Ectodermal cell (in vitro differentiated cells): ENCODE measurements at regions not wholly inside any gene's neighbourhood (a gene's known extent, or its start where the extent isn't known, plus 50 kb on each side); places are given as distances from the start of the nearest gene placed in this dataset.
"Not testable (repeated sequence)": the region's sequence is repeated elsewhere in the genome, so short reads cannot be mapped to it uniquely, and the experiment has no call there.

Source experiments
- H3K27ac ChIP-seq: 2 replicates; pipeline ENCODE4 v1.7.0; 2013; ENCODE audit warnings: mild to moderate bottlenecking, low read depth, low read length; ENCODE audit not compliant: insufficient read depth, poor library complexity, severe bottlenecking
- H3K27me3 ChIP-seq: 2 replicates; pipeline ENCODE4 v1.7.0; 2013; ENCODE audit warnings: mild to moderate bottlenecking, low read length; ENCODE audit not compliant: insufficient read depth, control insufficient read depth, poor library complexity, severe bottlenecking
- H3K36me3 ChIP-seq: one replicate; pipeline ENCODE4 v1.7.0; 2013; ENCODE audit warnings: low read length; ENCODE audit not compliant: control insufficient read depth, insufficient read depth
- H3K4me1 ChIP-seq: one replicate; pipeline ENCODE4 v1.7.0; 2013; ENCODE audit warnings: low read length; ENCODE audit not compliant: control insufficient read depth, insufficient read depth
- H3K4me3 ChIP-seq: 2 replicates; pipeline ENCODE4 v1.7.0; 2013; ENCODE audit warnings: low read depth, low read length, control low read depth; ENCODE audit not compliant: insufficient read depth
- H3K9me3 ChIP-seq: 2 replicates; pipeline ENCODE4 v1.7.0; 2013; ENCODE audit warnings: mild to moderate bottlenecking, low read length, moderate library complexity; ENCODE audit not compliant: control insufficient read depth
- WGBS, 2 experiments: methylation state at CpG; one replicate each; pipeline ENCODE4 v1.1.7; 2013; ENCODE audit warnings: missing lambda C conversion rate in 2 of 2; 5-methylcytosine and 5-hydroxymethylcytosine counted together

DNA sequence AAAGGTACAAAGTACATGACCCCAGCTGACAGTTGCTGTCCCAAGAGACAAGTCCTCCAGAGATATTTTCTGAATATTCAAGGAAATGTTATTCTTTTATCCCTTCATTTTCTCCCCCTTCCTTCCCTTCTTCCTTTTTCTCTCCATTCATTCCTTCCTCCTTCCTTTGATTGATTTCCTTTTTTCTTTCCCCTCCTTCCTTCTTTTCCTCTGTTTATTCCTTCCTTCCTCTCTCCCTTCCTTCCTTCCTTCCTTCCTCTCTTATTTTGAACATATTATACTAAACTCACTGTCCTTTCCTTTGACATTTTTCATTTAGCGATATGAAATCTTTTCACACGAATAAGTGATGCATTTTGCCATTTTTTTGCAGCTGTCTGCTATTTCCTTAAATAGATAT is 73.2 kb upstream of the HDDC2 start:
- Histone ChIP-seq H3K27ac (no peak overlapping the region), H3K9me3 (no peaks in the 10 kb centered on the region), H3K36me3 (no peaks in the 10 kb centered on the region), H3K4me1 (no peaks in the 10 kb centered on the region), H3K27me3 (peaks cover 3% of the 10 kb centered on the region), H3K4me3 (no peak overlapping the region)
- WGBS, 2 experiments = 86 to 100% methylated on average over 2 of the region's 2 CpGs

DNA sequence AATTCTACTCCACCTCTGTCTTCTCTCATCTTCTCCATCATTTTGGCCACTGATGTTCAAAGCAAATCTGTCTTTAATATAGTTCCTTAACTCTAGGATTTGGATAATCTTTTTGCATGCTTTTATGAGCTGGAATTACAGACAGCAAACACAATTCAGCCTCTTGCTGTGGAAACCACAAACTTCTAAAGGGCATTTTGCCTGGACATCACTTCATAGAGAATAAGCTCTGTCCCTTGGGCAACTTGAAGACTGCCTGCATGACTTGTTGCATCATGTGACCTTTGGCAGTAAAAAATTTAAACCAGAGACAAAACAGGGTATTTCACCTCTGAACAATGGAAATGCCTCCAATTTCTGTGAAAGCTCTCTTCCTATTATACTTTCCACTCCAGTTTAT is 74.1 kb upstream of the HDDC2 start:
- Histone ChIP-seq H3K4me1 (no peaks in the 10 kb centered on the region), H3K27me3 (no peaks in the 10 kb centered on the region), H3K4me3 (no peak overlapping the region), H3K27ac (no peak overlapping the region), H3K9me3 (no peaks in the 10 kb centered on the region), H3K36me3 (no peaks in the 10 kb centered on the region)

- Histone ChIP-seq H3K36me3 (no peaks in the 10 kb centered on the region), H3K4me3 (no peak overlapping the region), H3K9me3 (no peaks in the 10 kb centered on the region), H3K4me1 (no peaks in the 10 kb centered on the region), H3K27me3 (no peaks in the 10 kb centered on the region), H3K27ac (no peak overlapping the region)
- 88% methylated on average over 5 of the region's 5 CpGs for WGBS, 2 experiments
Measured at GRCh38 chr6:125377621-125378020, 75.9 kb upstream of the HDDC2 start.

GRCh38 chr6:125379174-125379573 is 77.4 kb upstream of the HDDC2 start:
- Histone ChIP-seq H3K4me3 (no peak overlapping the region), H3K27ac (no peak overlapping the region), H3K27me3 (no peaks in the 10 kb centered on the region), H3K36me3 (no peaks in the 10 kb centered on the region), H3K9me3 (no peaks in the 10 kb centered on the region), H3K4me1 (no peaks in the 10 kb centered on the region)
- WGBS, 2 experiments = 66 to 73% methylated on average over 3 to 4 of the region's 4 CpGs

GRCh38 chr6:125380474-125380873 is 78.7 kb upstream of the HDDC2 start:
- no peak overlapping the region for H3K27ac ChIP-seq
- H3K36me3 ChIP-seq = no peaks in the 10 kb centered on the region
- no peak overlapping the region for H3K4me3 ChIP-seq
- no peaks in the 10 kb centered on the region for H3K9me3 ChIP-seq
- no peaks in the 10 kb centered on the region for H3K4me1 ChIP-seq
- H3K27me3 ChIP-seq = no peaks in the 10 kb centered on the region
- 96 to 97% methylated on average over 2 to 4 of the region's 5 CpGs for WGBS, 2 experiments

- 100% methylated on average over 1 of the region's 1 CpG; no CpG with 5 or more reads in 1 of the 2 experiments for WGBS, 2 experiments
- not testable (repeated sequence) for H3K36me3 ChIP-seq, H3K9me3 ChIP-seq, H3K27ac ChIP-seq, H3K4me1 ChIP-seq, H3K27me3 ChIP-seq, H3K4me3 ChIP-seq
Measured at GRCh38 chr6:125386337-125386736, 84.6 kb upstream of the HDDC2 start.

DNA sequence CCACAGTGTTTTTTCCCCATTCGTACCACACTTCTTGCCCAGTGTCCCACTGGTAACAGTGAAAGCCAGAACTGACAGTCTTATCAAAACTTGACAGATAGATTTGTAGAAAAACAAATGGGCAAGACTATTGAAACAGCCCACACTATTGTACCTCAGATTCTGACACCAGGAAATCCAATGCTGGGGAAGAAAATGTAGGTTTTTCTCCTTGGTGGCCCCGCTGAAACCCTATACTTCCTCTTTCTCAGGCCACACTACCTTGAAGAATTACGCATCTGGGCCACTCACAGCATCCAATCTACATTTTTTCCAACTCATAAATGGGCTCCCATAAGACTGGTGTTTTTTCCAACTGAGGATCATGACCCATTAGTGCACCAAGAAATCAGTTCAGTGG is 90.9 kb upstream of the HDDC2 start:
- H3K36me3 ChIP-seq = no peaks in the 10 kb centered on the region
- no peaks in the 10 kb centered on the region for H3K9me3 ChIP-seq
- no peaks in the 10 kb centered on the region for H3K27me3 ChIP-seq
- H3K4me1 ChIP-seq = no peaks in the 10 kb centered on the region
- no peak overlapping the region for H3K4me3 ChIP-seq
- WGBS, 2 experiments = 84 to 85% methylated on average over 3 of the region's 3 CpGs
- no peak overlapping the region for H3K27ac ChIP-seq

DNA sequence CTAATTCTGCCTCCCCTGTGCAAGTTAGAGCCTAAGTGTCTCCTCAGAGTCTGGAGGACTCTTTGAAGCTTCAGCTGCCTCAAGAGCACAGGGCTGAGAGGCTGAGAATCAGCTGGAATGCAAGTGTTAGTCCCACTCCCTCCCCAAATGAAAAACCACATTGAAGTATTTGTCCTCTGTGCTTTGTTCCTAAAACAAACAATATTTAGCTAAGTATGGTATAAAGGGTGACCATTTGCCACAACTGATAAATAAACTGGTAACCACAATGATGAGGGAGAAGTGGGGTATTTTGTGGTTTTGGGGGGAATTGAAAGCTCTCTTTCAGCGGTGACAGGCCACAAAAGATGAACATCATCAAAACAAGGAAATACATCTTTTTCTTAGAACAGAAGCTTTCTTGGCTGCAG is 91.7 kb upstream of the HDDC2 start:
- Histone ChIP-seq H3K4me3 (no peak overlapping the region), H3K36me3 (no peaks in the 10 kb centered on the region), H3K27me3 (no peaks in the 10 kb centered on the region), H3K4me1 (no peaks in the 10 kb centered on the region), H3K9me3 (no peaks in the 10 kb centered on the region), H3K27ac (no peak overlapping the region)
- WGBS, 2 experiments = no CpG with 5 or more reads among the region's 1 CpG

DNA sequence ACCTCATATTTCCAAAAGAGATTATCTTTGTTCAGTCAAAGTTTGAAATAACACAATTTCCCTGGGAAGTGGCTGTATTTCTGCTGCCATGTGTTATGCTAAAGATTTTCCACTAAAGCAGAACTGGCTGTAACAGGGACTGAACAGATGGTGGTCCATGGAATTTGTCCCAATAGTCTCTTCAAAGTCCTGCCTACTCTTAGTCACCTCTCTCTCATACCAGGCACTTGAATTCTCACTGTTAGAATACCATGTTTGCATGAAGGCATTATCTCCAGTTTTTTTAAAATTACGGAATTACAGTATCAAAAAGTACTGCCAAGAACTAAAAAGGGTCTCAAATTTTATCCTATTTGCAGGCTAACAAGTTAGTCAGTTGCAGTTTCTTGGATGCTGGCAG is 105.0 kb upstream of the HDDC2 start:
- 97 to 100% methylated on average over 1 of the region's 1 CpG for WGBS, 2 experiments
- no peaks in the 10 kb centered on the region for H3K27me3 ChIP-seq
- H3K27ac ChIP-seq = no peak overlapping the region

GRCh38 chr6:125414507-125414906 is 112.7 kb upstream of the HDDC2 start:
- no peaks in the 10 kb centered on the region for H3K4me1 ChIP-seq
- no peaks in the 10 kb centered on the region for H3K9me3 ChIP-seq
- WGBS, 2 experiments = 85 to 89% methylated on average over 1 to 2 of the region's 2 CpGs
- no peak overlapping the region for H3K4me3 ChIP-seq
- no peaks in the 10 kb centered on the region for H3K36me3 ChIP-seq
- no peak overlapping the region for H3K27ac ChIP-seq
- no peaks in the 10 kb centered on the region for H3K27me3 ChIP-seq

More for the DNA sequence above, 105.0 kb upstream of the HDDC2 start:
- Histone ChIP-seq H3K4me1 (no peaks in the 10 kb centered on the region), H3K4me3 (no peak overlapping the region), H3K9me3 (no peaks in the 10 kb centered on the region), H3K36me3 (no peaks in the 10 kb centered on the region)

GRCh38 chr6:125415913-125416312 is 114.1 kb upstream of the HDDC2 start:
- 78 to 100% methylated on average over 1 of the region's 1 CpG for WGBS, 2 experiments
- no peaks in the 10 kb centered on the region for H3K4me1 ChIP-seq
- H3K9me3 ChIP-seq = no peaks in the 10 kb centered on the region
- H3K27ac ChIP-seq = no peak overlapping the region
- H3K36me3 ChIP-seq = no peaks in the 10 kb centered on the region
- no peak overlapping the region for H3K4me3 ChIP-seq
- H3K27me3 ChIP-seq = no peaks in the 10 kb centered on the region
